OCI-LY1 (cell line): ENCODE measurements at regions not wholly inside any gene's neighbourhood (a gene's known extent, or its start where the extent isn't known, plus 50 kb on each side); places are given as distances from the start of the nearest gene placed in this dataset.

Source experiments
- H2AFZ ChIP-seq: fragments of 200-600 bp; sonication (generic), shearing (Covaris generic); 2 replicates; pipeline ENCODE4 v1.6.0; 2014; ENCODE audit warnings: antibody characterized with exemption, mild to moderate bottlenecking, low read length
- H3F3A ChIP-seq: fragments of 200-600 bp; sonication (generic), shearing (Covaris generic); 2 replicates; pipeline ENCODE4 v1.6.0; 2014; ENCODE audit warnings: mild to moderate bottlenecking, antibody characterized with exemption, low read length, moderate library complexity; ENCODE audit not compliant: insufficient read depth
- H3K27ac ChIP-seq: fragments of 200-600 bp; sonication (generic); 2 replicates; pipeline ENCODE4 v1.5.1; 2014; ENCODE audit warnings: low read length, mixed run types, mild to moderate bottlenecking, low read depth; ENCODE audit not compliant: poor library complexity, severe bottlenecking
- H3K27me3 ChIP-seq: fragments of 200-600 bp; sonication (generic); 2 replicates; pipeline ENCODE4 v1.6.0; 2014; ENCODE audit warnings: antibody characterized with exemption, mild to moderate bottlenecking, low read length, moderate library complexity; ENCODE audit not compliant: insufficient read depth
- H3K36me3 ChIP-seq: fragments of 200-600 bp; sonication (generic); 2 replicates; pipeline ENCODE4 v1.6.1; 2014; ENCODE audit warnings: mild to moderate bottlenecking, antibody characterized with exemption, low read length, moderate library complexity, mixed read lengths; ENCODE audit not compliant: insufficient read depth
- H3K4me1 ChIP-seq: fragments of 200-600 bp; sonication (generic); 2 replicates; pipeline ENCODE4 v1.5.1; 2014; ENCODE audit warnings: mild to moderate bottlenecking, low read length, moderate library complexity; ENCODE audit not compliant: insufficient read depth, severe bottlenecking
- H3K4me2 ChIP-seq: fragments of 200-600 bp; sonication (generic), shearing (Covaris generic); 2 replicates; pipeline ENCODE4 v1.6.1; 2014; ENCODE audit warnings: low read length
- H3K4me3 ChIP-seq: fragments of 200-600 bp; sonication (generic); 2 replicates; pipeline ENCODE4 v1.5.1; 2014; ENCODE audit warnings: low read length, low read depth, mild to moderate bottlenecking, mixed read lengths; ENCODE audit not compliant: poor library complexity, severe bottlenecking
- H3K79me2 ChIP-seq: fragments of 200-600 bp; shearing (Covaris generic); 2 replicates; pipeline ENCODE4 v1.6.1; 2016; ENCODE audit warnings: mixed run types, low read length, mixed read lengths; ENCODE audit not compliant: insufficient read depth
- H3K9ac ChIP-seq: fragments of 200-600 bp; sonication (generic), shearing (Covaris generic); 2 replicates; pipeline ENCODE4 v1.6.1; 2014; ENCODE audit warnings: mild to moderate bottlenecking, low read length, mixed read lengths
- H3K9me2 ChIP-seq: fragments of 200-600 bp; sonication (generic), shearing (Covaris generic); 2 replicates; pipeline ENCODE4 v1.6.1; 2014; ENCODE audit warnings: low read depth, mild to moderate bottlenecking, low read length, mixed read lengths
- H3K9me3 ChIP-seq: fragments of 200-600 bp; shearing (Covaris generic); 2 replicates; pipeline ENCODE4 v1.6.1; 2014; ENCODE audit warnings: low read length, mixed read lengths
- H4K20me1 ChIP-seq: fragments of 200-600 bp; sonication (generic), shearing (Covaris generic); 2 replicates; pipeline ENCODE4 v1.6.0; 2016; ENCODE audit warnings: mild to moderate bottlenecking, low read length; ENCODE audit not compliant: insufficient read depth
- CTCF ChIP-seq: fragments of 200-600 bp; sonication (generic), shearing (Covaris generic); IDR thresholded peaks from 2 replicates; pipeline ENCODE4 v1.5.1; 2017; ENCODE audit warnings: mild to moderate bottlenecking, antibody characterized with exemption, low read length, moderate library complexity, mixed read lengths
- EZH2 ChIP-seq: fragments of 200-600 bp; sonication (generic), shearing (Covaris generic); IDR thresholded peaks from 2 replicates; pipeline ENCODE4 v1.8.0; 2017; ENCODE audit warnings: borderline replicate concordance, mixed run types, mild to moderate bottlenecking, antibody characterized with exemption, low read length, moderate library complexity, mixed read lengths

- no peak overlapping the region for H3K4me3 ChIP-seq
- no peaks in the 10 kb centered on the region for H3F3A ChIP-seq
- no peaks in the 10 kb centered on the region for H4K20me1 ChIP-seq
- no peaks in the 10 kb centered on the region for H3K4me1 ChIP-seq
- H3K27me3 ChIP-seq: no peaks in the 10 kb centered on the region
- H3K79me2 ChIP-seq: no peaks in the 10 kb centered on the region
- H3K9me3 ChIP-seq: no peaks in the 10 kb centered on the region
- no peaks in the 10 kb centered on the region for H3K9me2 ChIP-seq
- no peak overlapping the region for H3K27ac ChIP-seq
- H3K36me3 ChIP-seq: no peaks in the 10 kb centered on the region
- no peak overlapping the region for H3K9ac ChIP-seq
- H2AFZ ChIP-seq: no peak overlapping the region
- no peak overlapping the region for H3K4me2 ChIP-seq
- TF ChIP-seq CTCF (no peak), EZH2 (no peak)
Measured at GRCh38 chr20:24734139-24734538, 214.9 kb upstream of the CST7 start.

- no peak for TF ChIP-seq CTCF
- no peak for TF ChIP-seq EZH2
- Histone ChIP-seq H3K4me1 (no peaks in the 10 kb centered on the region), H3K4me2 (no peak overlapping the region), H3F3A (no peaks in the 10 kb centered on the region), H3K79me2 (no peaks in the 10 kb centered on the region), H4K20me1 (no peaks in the 10 kb centered on the region), H3K9me2 (no peaks in the 10 kb centered on the region), H3K9ac (no peak overlapping the region), H3K4me3 (no peak overlapping the region), H2AFZ (no peak overlapping the region), H3K27ac (no peak overlapping the region), H3K36me3 (no peaks in the 10 kb centered on the region), H3K27me3 (no peaks in the 10 kb centered on the region), H3K9me3 (no peaks in the 10 kb centered on the region)
Measured at GRCh38 chr20:24735263-24735662, 213.8 kb upstream of the CST7 start.

GRCh38 chr20:24736131-24736843 is 212.8 kb upstream of the CST7 start:
- H3K36me3 ChIP-seq: no peaks in the 10 kb centered on the region
- H3K4me1 ChIP-seq: no peaks in the 10 kb centered on the region
- H3K9me3 ChIP-seq: no peaks in the 10 kb centered on the region
- no peaks in the 10 kb centered on the region for H3K9me2 ChIP-seq
- H3K27me3 ChIP-seq: no peaks in the 10 kb centered on the region
- TF ChIP-seq EZH2 (no peak), CTCF (no peak)
- no peak overlapping the region for H3K4me2 ChIP-seq
- H3K9ac ChIP-seq: no peak overlapping the region
- H3K79me2 ChIP-seq: no peaks in the 10 kb centered on the region
- H3F3A ChIP-seq: no peaks in the 10 kb centered on the region
- H2AFZ ChIP-seq: no peak overlapping the region
- no peak overlapping the region for H3K27ac ChIP-seq
- H4K20me1 ChIP-seq: no peaks in the 10 kb centered on the region
- H3K4me3 ChIP-seq: no peak overlapping the region
